MM.1S (cell line): ENCODE measurements at regions not wholly inside any gene's neighbourhood (a gene's known extent, or its start where the extent isn't known, plus 50 kb on each side); places are given as distances from the start of the nearest gene placed in this dataset.

ENCODE experiments used
- DNase-seq: peaks from one replicate; pipeline ENCODE4 v3.0.0-alpha.2; 2015
- H2AFZ ChIP-seq: fragments of 300-600 bp; sonication (generic); 2 replicates; pipeline ENCODE4 v1.6.0; 2016; ENCODE audit warnings: antibody characterized with exemption, low read length
- H3F3A ChIP-seq: fragments of 300-600 bp; sonication (generic); 2 replicates; pipeline ENCODE4 v1.6.1; 2016; ENCODE audit warnings: mild to moderate bottlenecking, antibody characterized with exemption, low read length, moderate library complexity, mixed read lengths; ENCODE audit not compliant: insufficient read depth
- H3K27ac ChIP-seq: fragments of 300-600 bp; sonication (generic); 2 replicates; pipeline ENCODE4 v1.5.1; 2016; ENCODE audit warnings: mild to moderate bottlenecking, low read length
- H3K27me3 ChIP-seq: fragments of 300-600 bp; sonication (generic); replicated peaks from 2 replicates; pipeline ENCODE4 v1.6.0; 2016; ENCODE audit warnings: low read length; ENCODE audit not compliant: insufficient read depth
- H3K36me3 ChIP-seq: fragments of 300-600 bp; sonication (generic); replicated peaks from 2 replicates; pipeline ENCODE4 v1.6.1; 2016; ENCODE audit warnings: mild to moderate bottlenecking, low read length, mixed read lengths; ENCODE audit not compliant: insufficient read depth
- H3K4me1 ChIP-seq: fragments of 300-600 bp; sonication (generic); 2 replicates; pipeline ENCODE4 v1.6.1; 2016; ENCODE audit warnings: low read length, mixed read lengths
- H3K4me2 ChIP-seq: fragments of 300-600 bp; sonication (generic); 2 replicates; pipeline ENCODE4 v1.6.0; 2016; ENCODE audit warnings: low read depth, low read length
- H3K4me3 ChIP-seq: fragments of 300-600 bp; sonication (generic); 2 replicates; pipeline ENCODE4 v1.5.1; 2016; ENCODE audit warnings: low read length, mixed read lengths
- H3K79me2 ChIP-seq: fragments of 300-600 bp; sonication (generic); 2 replicates; pipeline ENCODE4 v1.6.1; 2016; ENCODE audit warnings: mixed run types, low read length, mixed read lengths
- H3K9ac ChIP-seq: fragments of 300-600 bp; sonication (generic); 2 replicates; pipeline ENCODE4 v1.6.1; 2016; ENCODE audit warnings: low read length, mixed read lengths
- H3K9me2 ChIP-seq: fragments of 300-600 bp; sonication (generic); replicated peaks from 2 replicates; pipeline ENCODE4 v1.6.1; 2016; ENCODE audit warnings: mild to moderate bottlenecking, low read length, mixed read lengths; ENCODE audit not compliant: insufficient read depth
- H3K9me3 ChIP-seq: fragments of 300-600 bp; sonication (generic); replicated peaks from 2 replicates; pipeline ENCODE4 v1.6.1; 2016; ENCODE audit warnings: mild to moderate bottlenecking, low read length, mixed read lengths; ENCODE audit not compliant: insufficient read depth
- H4K20me1 ChIP-seq: fragments of 300-600 bp; sonication (generic); 2 replicates; pipeline ENCODE4 v1.6.1; 2016; ENCODE audit warnings: mild to moderate bottlenecking, low read length, moderate library complexity, mixed read lengths; ENCODE audit not compliant: insufficient read depth
- EZH2 ChIP-seq: fragments of 300-600 bp; sonication (generic); optimal IDR thresholded peaks from 2 replicates; pipeline ENCODE3; 2017; ENCODE audit warnings: low read depth, mild to moderate bottlenecking, antibody characterized with exemption, low read length, mixed read lengths
- EZH2phosphoT487 ChIP-seq: fragments of 300-600 bp; sonication (generic); IDR thresholded peaks from 2 replicates; pipeline ENCODE4 v1.6.1; 2018; ENCODE audit warnings: antibody characterized with exemption, low read length
- TF ChIP-seq, protein P1 (sequence below): fragments of 300-600 bp; sonication (generic); IDR thresholded peaks from 2 replicates; pipeline ENCODE4 v1.5.1; 2016; ENCODE audit warnings: antibody characterized with exemption, low read length, mixed read lengths

GRCh38 chr12:107491856-107492255 is 193.7 kb upstream of the PWP1 start:
- no peaks in the 10 kb centered on the region for H3K27me3 ChIP-seq
- no peak for TF ChIP-seq EZH2
- TF ChIP-seq, protein P1, sequence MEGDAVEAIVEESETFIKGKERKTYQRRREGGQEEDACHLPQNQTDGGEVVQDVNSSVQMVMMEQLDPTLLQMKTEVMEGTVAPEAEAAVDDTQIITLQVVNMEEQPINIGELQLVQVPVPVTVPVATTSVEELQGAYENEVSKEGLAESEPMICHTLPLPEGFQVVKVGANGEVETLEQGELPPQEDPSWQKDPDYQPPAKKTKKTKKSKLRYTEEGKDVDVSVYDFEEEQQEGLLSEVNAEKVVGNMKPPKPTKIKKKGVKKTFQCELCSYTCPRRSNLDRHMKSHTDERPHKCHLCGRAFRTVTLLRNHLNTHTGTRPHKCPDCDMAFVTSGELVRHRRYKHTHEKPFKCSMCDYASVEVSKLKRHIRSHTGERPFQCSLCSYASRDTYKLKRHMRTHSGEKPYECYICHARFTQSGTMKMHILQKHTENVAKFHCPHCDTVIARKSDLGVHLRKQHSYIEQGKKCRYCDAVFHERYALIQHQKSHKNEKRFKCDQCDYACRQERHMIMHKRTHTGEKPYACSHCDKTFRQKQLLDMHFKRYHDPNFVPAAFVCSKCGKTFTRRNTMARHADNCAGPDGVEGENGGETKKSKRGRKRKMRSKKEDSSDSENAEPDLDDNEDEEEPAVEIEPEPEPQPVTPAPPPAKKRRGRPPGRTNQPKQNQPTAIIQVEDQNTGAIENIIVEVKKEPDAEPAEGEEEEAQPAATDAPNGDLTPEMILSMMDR: no peak
- no peak for TF ChIP-seq EZH2phosphoT487
- H4K20me1 ChIP-seq: no peaks in the 10 kb centered on the region
- no peak for DNase-seq
- no peak overlapping the region for H3K27ac ChIP-seq
- H3K79me2 ChIP-seq: no peaks in the 10 kb centered on the region
- no peak overlapping the region for H2AFZ ChIP-seq
- no peaks in the 10 kb centered on the region for H3K9me3 ChIP-seq
- no peak overlapping the region for H3K4me3 ChIP-seq
- no peaks in the 10 kb centered on the region for H3K4me1 ChIP-seq
- H3K9me2 ChIP-seq: no peaks in the 10 kb centered on the region
- H3K36me3 ChIP-seq: no peaks in the 10 kb centered on the region
- H3K9ac ChIP-seq: no peak overlapping the region
- no peaks in the 10 kb centered on the region for H3F3A ChIP-seq
- H3K4me2 ChIP-seq: no peak overlapping the region

DNA sequence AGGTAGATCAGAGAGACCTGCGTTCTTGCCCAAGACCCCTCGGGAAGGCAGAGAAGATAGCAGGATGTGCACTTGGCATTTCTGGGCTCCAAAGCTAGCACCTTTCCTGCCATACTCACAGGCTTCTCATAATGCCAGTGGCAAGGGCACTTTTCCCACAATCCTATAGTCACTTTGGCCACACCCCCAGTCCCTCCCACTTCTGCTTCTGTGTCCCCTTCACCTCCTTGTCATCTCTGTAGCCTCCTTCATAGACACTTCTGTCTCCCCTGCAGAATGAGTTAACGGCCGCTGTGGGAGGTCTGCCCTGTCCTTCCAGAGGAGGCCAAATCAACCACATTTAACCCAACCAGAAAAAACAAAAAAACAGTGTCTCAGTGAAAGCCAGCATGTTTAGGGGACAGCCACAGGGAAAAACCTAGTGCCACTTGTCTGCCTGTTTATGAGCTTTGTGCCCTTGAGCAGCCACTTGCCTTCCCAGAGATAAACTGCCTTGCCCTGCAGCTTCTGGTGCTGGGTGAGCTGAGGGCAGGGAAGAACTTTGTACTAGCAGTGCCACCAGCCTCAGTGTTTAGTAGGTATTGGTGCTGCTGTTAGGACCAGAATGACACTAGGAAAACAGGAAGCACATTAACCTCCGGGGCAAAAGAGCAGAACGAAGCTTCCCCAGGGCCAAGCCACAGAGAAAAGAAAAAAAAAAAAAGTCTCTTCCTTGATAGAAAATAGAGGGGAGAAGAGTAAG is 193.0 kb upstream of the PWP1 start:
- Histone ChIP-seq H3F3A (no peaks in the 10 kb centered on the region), H3K9me2 (no peaks in the 10 kb centered on the region), H3K27me3 (no peaks in the 10 kb centered on the region), H3K9me3 (no peaks in the 10 kb centered on the region), H4K20me1 (no peaks in the 10 kb centered on the region), H3K4me1 (no peaks in the 10 kb centered on the region), H3K36me3 (no peaks in the 10 kb centered on the region), H3K4me2 (no peak overlapping the region), H3K9ac (no peak overlapping the region), H2AFZ (peak overlapping the region; percentile 37), H3K4me3 (no peak overlapping the region), H3K79me2 (no peaks in the 10 kb centered on the region), H3K27ac (no peak overlapping the region)
- TF ChIP-seq, protein P1: no peak
- TF ChIP-seq EZH2phosphoT487 (no peak), EZH2 (no peak)
- DNase-seq: no peak

DNA sequence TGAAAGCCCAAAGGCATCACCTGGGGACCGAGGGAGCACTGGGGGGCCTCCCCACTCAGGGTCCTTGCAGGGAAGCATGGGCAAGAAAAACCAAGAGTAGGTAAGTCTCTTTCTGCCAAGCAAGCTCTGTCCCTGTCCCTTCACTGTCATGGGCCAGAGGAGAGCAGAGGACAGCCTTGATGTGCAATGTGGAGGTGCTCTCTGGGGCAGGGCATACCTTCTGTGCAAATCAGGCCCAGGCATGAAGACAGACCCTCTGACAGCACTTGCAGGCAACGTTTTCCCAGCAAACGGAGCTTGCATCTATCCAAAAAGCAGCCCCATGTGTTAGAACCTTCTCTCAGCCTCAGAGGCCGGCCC is 192.5 kb upstream of the PWP1 start:
- DNase-seq: no peak
- no peaks in the 10 kb centered on the region for H3K4me1 ChIP-seq
- H3K9me2 ChIP-seq: no peaks in the 10 kb centered on the region
- no peaks in the 10 kb centered on the region for H3F3A ChIP-seq
- H3K4me2 ChIP-seq: no peak overlapping the region
- H3K27ac ChIP-seq: no peak overlapping the region
- H3K9ac ChIP-seq: no peak overlapping the region
- H3K79me2 ChIP-seq: no peaks in the 10 kb centered on the region
- H3K36me3 ChIP-seq: no peaks in the 10 kb centered on the region
- H2AFZ ChIP-seq: peak overlapping the region; percentile 37; the same call in 1 of the 2 replicates
- no peaks in the 10 kb centered on the region for H4K20me1 ChIP-seq
- no peaks in the 10 kb centered on the region for H3K27me3 ChIP-seq
- TF ChIP-seq EZH2 (no peak), EZH2phosphoT487 (no peak)
- TF ChIP-seq, protein P1: no peak
- H3K4me3 ChIP-seq: no peak overlapping the region
- no peaks in the 10 kb centered on the region for H3K9me3 ChIP-seq
